ENCODE measurements at regions not wholly inside any gene's neighbourhood (a gene's known extent, or its start where the extent isn't known, plus 50 kb on each side); places are given as distances from the start of the nearest gene placed in this dataset.

- TF ChIP-seq POLR2AphosphoS5 (IDR thresholded peaks at IDR 0.05; ENCODE audit: borderline replicate concordance, low read depth, low read length) = no peak
- no peak for TF ChIP-seq EZH2 (IDR thresholded peaks at IDR 0.05)
Observed at GRCh38 chr1:162993846-162994245, 75.3 kb upstream of the RGS4 start.
